K562 (cell line): ENCODE measurements at regions not wholly inside any gene's neighbourhood (a gene's known extent, or its start where the extent isn't known, plus 50 kb on each side); places are given as distances from the start of the nearest gene placed in this dataset.

ENCODE experiments used
- ATAC-seq: fragments of 200-7000 bp; cut with Tn5 transposase; 3 replicates; pipeline ENCODE4 v1.9.1; 2020; ENCODE audit warnings: moderate library complexity
- BruUV-seq: library from RNA; stranded (reverse); fragments of 400-500 nt; replicated peaks from 2 replicates; lab custom pipeline; 2021; lab: Mats Ljungman, UMichigan
- CTCF ChIA-PET: fragments of 300-600 bp; formaldehyde crosslinking; extraction: SDS; loops from one replicate; lab custom pipeline; 2021; ENCODE audit warnings: low intra/inter-chr PET ratio; lab: Yijun Ruan, JAX
- POLR2A ChIA-PET: fragments of 300-600, 350-650 bp; sonication (Branson Sonifier 250); formaldehyde crosslinking; extraction: SDS; loops from one replicate; lab custom pipeline; 2021; ENCODE audit warnings: antibody characterized with exemption, inconsistent platforms; lab: Yijun Ruan, JAX
- DNase-seq, 4 experiments: peaks; one replicate each; pipeline versions ENCODE4 v3.0.0 to v3.0.0-alpha.2; 2011 to 2018; ENCODE audit warnings: low spot score in 3 of 4, mixed read lengths in 3 of 4; ENCODE audit errors: extremely low read depth in 1 of 4
- FAIRE-seq: peaks from 2 replicates; lab custom pipeline; 2011; peaks lifted over from hg19 to GRCh38; lab: Jason Lieb, UNC
- H2AFZ ChIP-seq: 2 replicates; pipeline ENCODE4 v1.6.0; 2011; ENCODE audit warnings: low read depth, low read length, control low read depth, inconsistent platforms
- H3K27ac ChIP-seq: fragments of 200-600 bp; 3 replicates; pipeline ENCODE4 v1.8.0; 2011; ENCODE audit warnings: low read depth, mild to moderate bottlenecking, control low read depth, inconsistent platforms, low read length, moderate library complexity, mixed read lengths; ENCODE audit errors: extremely low read depth
- H3K27me3 ChIP-seq, 2 experiments: fragments of 300-600 bp in 1 of 2; 2 replicates in 1 of 2; 3 replicates in 1 of 2; pipeline versions ENCODE4 v1.6.0 to v1.8.0; 2011; ENCODE audit warnings: inconsistent platforms in 2 of 2, low read length in 2 of 2, mild to moderate bottlenecking in 1 of 2, mixed read lengths in 1 of 2, moderate library complexity in 1 of 2; ENCODE audit not compliant: control insufficient read depth in 2 of 2, insufficient read depth in 2 of 2
- H3K36me3 ChIP-seq: fragments of 300-600 bp; 3 replicates; pipeline ENCODE4 v1.8.0; 2011; ENCODE audit warnings: mild to moderate bottlenecking, low read length, inconsistent platforms; ENCODE audit not compliant: control insufficient read depth, insufficient read depth
- H3K4me1 ChIP-seq, 2 experiments: fragments of 200-600 bp in 1 of 2; replicated peaks in 1 of 2; 2 replicates in 1 of 2; 3 replicates in 1 of 2; pipeline versions ENCODE4 v1.5.1 to v1.8.0; 2011; ENCODE audit warnings: inconsistent platforms in 2 of 2, low read length in 2 of 2, mild to moderate bottlenecking in 1 of 2, mixed read lengths in 1 of 2, moderate library complexity in 1 of 2; ENCODE audit not compliant: control insufficient read depth in 2 of 2, insufficient read depth in 2 of 2
- H3K4me2 ChIP-seq: 2 replicates; pipeline ENCODE4 v1.6.1; 2011; ENCODE audit warnings: low read length, control low read depth, inconsistent platforms, mixed read lengths; ENCODE audit not compliant: insufficient read depth
- H3K4me3 ChIP-seq: fragments of 200-600 bp; sonication (generic), shearing (Covaris generic); 2 replicates; pipeline ENCODE4 v1.5.1; 2016; ENCODE audit warnings: control low read depth, inconsistent platforms
- H3K79me2 ChIP-seq: fragments of 200-600 bp; 3 replicates; pipeline ENCODE4 v1.8.0; 2011; ENCODE audit warnings: low read length, inconsistent platforms; ENCODE audit not compliant: control insufficient read depth, insufficient read depth
- H3K9ac ChIP-seq, 2 experiments: 2 replicates each; pipeline versions ENCODE4 v1.6.0 to v1.6.1; 2011; ENCODE audit warnings: low read depth in 2 of 2, low read length in 2 of 2, control low read depth in 1 of 2, inconsistent platforms in 1 of 2, mild to moderate bottlenecking in 1 of 2, mixed read lengths in 1 of 2; ENCODE audit not compliant: insufficient read depth in 1 of 2
- H3K9me1 ChIP-seq: one replicate; pipeline ENCODE4 v1.6.0; 2011; ENCODE audit warnings: inconsistent platforms, mild to moderate bottlenecking, low read length, moderate library complexity; ENCODE audit not compliant: control insufficient read depth, insufficient read depth
- H3K9me3 ChIP-seq: replicated peaks from 2 replicates; pipeline ENCODE4 v1.5.1; 2011; ENCODE audit warnings: low read depth, low read length, inconsistent platforms; ENCODE audit not compliant: control insufficient read depth, insufficient read depth
- H4K20me1 ChIP-seq: replicated peaks from 2 replicates; pipeline ENCODE4 v1.6.1; 2011; ENCODE audit warnings: low read length, inconsistent platforms, mixed read lengths; ENCODE audit not compliant: control insufficient read depth, insufficient read depth
- ETV6 ChIP-seq, 3 experiments: fragments of 150-350 bp in 1 of 3; sonication (generic) in 1 of 3; formaldehyde crosslinking in 1 of 3; IDR thresholded peaks; 2 replicates each; pipeline versions ENCODE4 v1.6.1 to v1.8.0; 2014 to 2022; ENCODE audit warnings: borderline replicate concordance in 2 of 3, low read depth in 2 of 3, antibody characterized with exemption in 1 of 3, low read length in 1 of 3, mild to moderate bottlenecking in 1 of 3, missing genetic modification reagents in 1 of 3
- MEF2A ChIP-seq: IDR thresholded peaks from 2 replicates; pipeline ENCODE4 v1.6.1; 2011; ENCODE audit warnings: low read depth, mild to moderate bottlenecking, low read length, moderate library complexity; ENCODE audit not compliant: control insufficient read depth
- PPARD ChIP-seq: fragments of 250-450 bp; sonication (Bioruptor Pico); IDR thresholded peaks from 2 replicates; pipeline ENCODE4 v1.8.0; 2022; ENCODE audit warnings: inconsistent platforms, mild to moderate bottlenecking, moderate library complexity
- TAF15 ChIP-seq: fragments of 200-400 bp; formaldehyde crosslinking; IDR thresholded peaks from 2 replicates; pipeline ENCODE4 v1.6.1; 2017; ENCODE audit warnings: mild to moderate bottlenecking, low read depth, low read length, moderate library complexity
- XRCC5 ChIP-seq: fragments of 200-400 bp; formaldehyde crosslinking; IDR thresholded peaks from 2 replicates; pipeline ENCODE4 v1.6.1; 2017; ENCODE audit warnings: low read depth, mild to moderate bottlenecking, low read length
- ZFP30 ChIP-seq: fragments of 250-450 bp; sonication (Bioruptor Pico); IDR thresholded peaks from 2 replicates; pipeline ENCODE4 v1.8.0; 2022; ENCODE audit warnings: moderate library complexity, mild to moderate bottlenecking, inconsistent platforms, borderline replicate concordance
- ZNF174 ChIP-seq: fragments of 250-450 bp; sonication (Bioruptor Pico); IDR thresholded peaks from 2 replicates; pipeline ENCODE4 v1.4.0; 2020; ENCODE audit warnings: mild to moderate bottlenecking
- ZNF232 ChIP-seq: sonication (generic); formaldehyde crosslinking; IDR thresholded peaks from 2 replicates; pipeline ENCODE4 v1.8.0; 2022; ENCODE audit warnings: mild to moderate bottlenecking, missing genetic modification reagents
- in situ Hi-C: fragments of 300-500 bp; cut with MboI; formaldehyde crosslinking; loops from 4 replicates; pipeline ENCODE4 v1.15.0; 2018; ENCODE audit warnings: inconsistent platforms, mixed read lengths
- intact Hi-C: fragments of 100-400 bp; cut with micrococcal nuclease; formaldehyde crosslinking; loops from 2 replicates; pipeline ENCODE4 v1.14.2; 2022
- TF ChIP-seq, protein P1 (sequence below): fragments of 450-650 bp; IDR thresholded peaks from 2 replicates; pipeline ENCODE4 v1.6.1; 2016; ENCODE audit warnings: mild to moderate bottlenecking, moderate library complexity
- TF ChIP-seq, protein P2 (sequence below): sonication (generic); formaldehyde crosslinking; IDR thresholded peaks from 2 replicates; pipeline ENCODE4 v1.8.0; 2022; ENCODE audit warnings: mild to moderate bottlenecking, low read depth, missing genetic modification reagents

DNA sequence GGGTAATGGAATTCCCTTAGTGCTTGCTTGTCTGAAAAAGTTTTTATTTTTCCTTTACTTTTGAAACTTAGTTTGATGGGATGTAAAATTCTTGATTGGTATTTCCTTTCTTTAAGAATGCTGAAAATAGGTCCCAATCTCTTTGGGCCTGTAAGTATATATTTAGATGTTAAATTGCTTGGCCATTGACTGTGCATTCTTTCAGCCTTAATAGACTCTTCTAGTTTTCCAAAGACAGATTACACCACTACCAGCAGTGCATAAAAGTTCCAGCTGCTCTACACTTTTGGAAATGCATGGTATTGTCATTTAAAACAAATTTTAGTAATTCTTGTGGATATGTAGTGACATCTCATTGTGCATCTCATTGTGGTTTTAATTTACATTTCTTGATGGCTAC is 464.8 kb upstream of the USP24 start:
- Histone ChIP-seq H3K27ac (no peak overlapping the region), H3K4me3 (no peak overlapping the region), H3K36me3 (no peaks in the 10 kb centered on the region), H3K4me1 (no peaks in the 10 kb centered on the region), H3K79me2 (no peaks in the 10 kb centered on the region), H3K4me2 (no peak overlapping the region), H3K27me3 (no peaks in the 10 kb centered on the region), H3K9me3 (no peaks in the 10 kb centered on the region), H4K20me1 (no peaks in the 10 kb centered on the region), H3K9ac (no peak overlapping the region), H2AFZ (no peak overlapping the region), H3K9me1 (no peaks in the 10 kb centered on the region)
- ChIA-PET POLR2A (no interaction called here), CTCF (no interaction called here)
- ATAC-seq (no peak), DNase-seq (no peak), FAIRE-seq (no peak)
- no TSS peak for BruUV-seq
- intact Hi-C loops (no loop called here), in situ Hi-C loops (no loop called here)
- TF ChIP-seq ETV6 (IDR thresholded peaks at IDR 0.05; ENCODE audit: borderline replicate concordance in 1 of 2, low read depth in 2 of 2, low read length in 1 of 2), result no peak
- TF ChIP-seq ETV6 (CRISPR knock-in tag; IDR thresholded peaks at IDR 0.05; ENCODE audit: borderline replicate concordance), result no peak
- TF ChIP-seq TAF15, result no peak
- no peak for TF ChIP-seq ZFP30
- TF ChIP-seq, protein P1, sequence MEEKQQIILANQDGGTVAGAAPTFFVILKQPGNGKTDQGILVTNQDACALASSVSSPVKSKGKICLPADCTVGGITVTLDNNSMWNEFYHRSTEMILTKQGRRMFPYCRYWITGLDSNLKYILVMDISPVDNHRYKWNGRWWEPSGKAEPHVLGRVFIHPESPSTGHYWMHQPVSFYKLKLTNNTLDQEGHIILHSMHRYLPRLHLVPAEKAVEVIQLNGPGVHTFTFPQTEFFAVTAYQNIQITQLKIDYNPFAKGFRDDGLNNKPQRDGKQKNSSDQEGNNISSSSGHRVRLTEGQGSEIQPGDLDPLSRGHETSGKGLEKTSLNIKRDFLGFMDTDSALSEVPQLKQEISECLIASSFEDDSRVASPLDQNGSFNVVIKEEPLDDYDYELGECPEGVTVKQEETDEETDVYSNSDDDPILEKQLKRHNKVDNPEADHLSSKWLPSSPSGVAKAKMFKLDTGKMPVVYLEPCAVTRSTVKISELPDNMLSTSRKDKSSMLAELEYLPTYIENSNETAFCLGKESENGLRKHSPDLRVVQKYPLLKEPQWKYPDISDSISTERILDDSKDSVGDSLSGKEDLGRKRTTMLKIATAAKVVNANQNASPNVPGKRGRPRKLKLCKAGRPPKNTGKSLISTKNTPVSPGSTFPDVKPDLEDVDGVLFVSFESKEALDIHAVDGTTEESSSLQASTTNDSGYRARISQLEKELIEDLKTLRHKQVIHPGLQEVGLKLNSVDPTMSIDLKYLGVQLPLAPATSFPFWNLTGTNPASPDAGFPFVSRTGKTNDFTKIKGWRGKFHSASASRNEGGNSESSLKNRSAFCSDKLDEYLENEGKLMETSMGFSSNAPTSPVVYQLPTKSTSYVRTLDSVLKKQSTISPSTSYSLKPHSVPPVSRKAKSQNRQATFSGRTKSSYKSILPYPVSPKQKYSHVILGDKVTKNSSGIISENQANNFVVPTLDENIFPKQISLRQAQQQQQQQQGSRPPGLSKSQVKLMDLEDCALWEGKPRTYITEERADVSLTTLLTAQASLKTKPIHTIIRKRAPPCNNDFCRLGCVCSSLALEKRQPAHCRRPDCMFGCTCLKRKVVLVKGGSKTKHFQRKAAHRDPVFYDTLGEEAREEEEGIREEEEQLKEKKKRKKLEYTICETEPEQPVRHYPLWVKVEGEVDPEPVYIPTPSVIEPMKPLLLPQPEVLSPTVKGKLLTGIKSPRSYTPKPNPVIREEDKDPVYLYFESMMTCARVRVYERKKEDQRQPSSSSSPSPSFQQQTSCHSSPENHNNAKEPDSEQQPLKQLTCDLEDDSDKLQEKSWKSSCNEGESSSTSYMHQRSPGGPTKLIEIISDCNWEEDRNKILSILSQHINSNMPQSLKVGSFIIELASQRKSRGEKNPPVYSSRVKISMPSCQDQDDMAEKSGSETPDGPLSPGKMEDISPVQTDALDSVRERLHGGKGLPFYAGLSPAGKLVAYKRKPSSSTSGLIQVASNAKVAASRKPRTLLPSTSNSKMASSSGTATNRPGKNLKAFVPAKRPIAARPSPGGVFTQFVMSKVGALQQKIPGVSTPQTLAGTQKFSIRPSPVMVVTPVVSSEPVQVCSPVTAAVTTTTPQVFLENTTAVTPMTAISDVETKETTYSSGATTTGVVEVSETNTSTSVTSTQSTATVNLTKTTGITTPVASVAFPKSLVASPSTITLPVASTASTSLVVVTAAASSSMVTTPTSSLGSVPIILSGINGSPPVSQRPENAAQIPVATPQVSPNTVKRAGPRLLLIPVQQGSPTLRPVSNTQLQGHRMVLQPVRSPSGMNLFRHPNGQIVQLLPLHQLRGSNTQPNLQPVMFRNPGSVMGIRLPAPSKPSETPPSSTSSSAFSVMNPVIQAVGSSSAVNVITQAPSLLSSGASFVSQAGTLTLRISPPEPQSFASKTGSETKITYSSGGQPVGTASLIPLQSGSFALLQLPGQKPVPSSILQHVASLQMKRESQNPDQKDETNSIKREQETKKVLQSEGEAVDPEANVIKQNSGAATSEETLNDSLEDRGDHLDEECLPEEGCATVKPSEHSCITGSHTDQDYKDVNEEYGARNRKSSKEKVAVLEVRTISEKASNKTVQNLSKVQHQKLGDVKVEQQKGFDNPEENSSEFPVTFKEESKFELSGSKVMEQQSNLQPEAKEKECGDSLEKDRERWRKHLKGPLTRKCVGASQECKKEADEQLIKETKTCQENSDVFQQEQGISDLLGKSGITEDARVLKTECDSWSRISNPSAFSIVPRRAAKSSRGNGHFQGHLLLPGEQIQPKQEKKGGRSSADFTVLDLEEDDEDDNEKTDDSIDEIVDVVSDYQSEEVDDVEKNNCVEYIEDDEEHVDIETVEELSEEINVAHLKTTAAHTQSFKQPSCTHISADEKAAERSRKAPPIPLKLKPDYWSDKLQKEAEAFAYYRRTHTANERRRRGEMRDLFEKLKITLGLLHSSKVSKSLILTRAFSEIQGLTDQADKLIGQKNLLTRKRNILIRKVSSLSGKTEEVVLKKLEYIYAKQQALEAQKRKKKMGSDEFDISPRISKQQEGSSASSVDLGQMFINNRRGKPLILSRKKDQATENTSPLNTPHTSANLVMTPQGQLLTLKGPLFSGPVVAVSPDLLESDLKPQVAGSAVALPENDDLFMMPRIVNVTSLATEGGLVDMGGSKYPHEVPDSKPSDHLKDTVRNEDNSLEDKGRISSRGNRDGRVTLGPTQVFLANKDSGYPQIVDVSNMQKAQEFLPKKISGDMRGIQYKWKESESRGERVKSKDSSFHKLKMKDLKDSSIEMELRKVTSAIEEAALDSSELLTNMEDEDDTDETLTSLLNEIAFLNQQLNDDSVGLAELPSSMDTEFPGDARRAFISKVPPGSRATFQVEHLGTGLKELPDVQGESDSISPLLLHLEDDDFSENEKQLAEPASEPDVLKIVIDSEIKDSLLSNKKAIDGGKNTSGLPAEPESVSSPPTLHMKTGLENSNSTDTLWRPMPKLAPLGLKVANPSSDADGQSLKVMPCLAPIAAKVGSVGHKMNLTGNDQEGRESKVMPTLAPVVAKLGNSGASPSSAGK, result no peak
- TF ChIP-seq MEF2A, result no peak
- no peak for TF ChIP-seq ZNF174 (CRISPR knock-in tag)
- TF ChIP-seq ZNF232 (CRISPR knock-in tag), result no peak
- TF ChIP-seq, protein P2, sequence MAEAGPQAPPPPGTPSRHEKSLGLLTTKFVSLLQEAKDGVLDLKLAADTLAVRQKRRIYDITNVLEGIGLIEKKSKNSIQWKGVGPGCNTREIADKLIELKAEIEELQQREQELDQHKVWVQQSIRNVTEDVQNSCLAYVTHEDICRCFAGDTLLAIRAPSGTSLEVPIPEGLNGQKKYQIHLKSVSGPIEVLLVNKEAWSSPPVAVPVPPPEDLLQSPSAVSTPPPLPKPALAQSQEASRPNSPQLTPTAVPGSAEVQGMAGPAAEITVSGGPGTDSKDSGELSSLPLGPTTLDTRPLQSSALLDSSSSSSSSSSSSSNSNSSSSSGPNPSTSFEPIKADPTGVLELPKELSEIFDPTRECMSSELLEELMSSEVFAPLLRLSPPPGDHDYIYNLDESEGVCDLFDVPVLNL (CRISPR knock-in tag), result no peak
- no peak for TF ChIP-seq XRCC5
- TF ChIP-seq PPARD (CRISPR knock-in tag), result no peak
